K562 (cell line): ENCODE measurements at regions not wholly inside any gene's neighbourhood (a gene's known extent, or its start where the extent isn't known, plus 50 kb on each side); places are given as distances from the start of the nearest gene placed in this dataset.

Source experiments
- ATAC-seq: fragments of 200-7000 bp; cut with Tn5 transposase; 3 replicates; pipeline ENCODE4 v1.9.1; 2020; ENCODE audit warnings: moderate library complexity
- BruUV-seq: library from RNA; stranded (reverse); fragments of 400-500 nt; replicated peaks from 2 replicates; lab custom pipeline; 2021; lab: Mats Ljungman, UMichigan
- CTCF ChIA-PET: fragments of 300-600 bp; formaldehyde crosslinking; extraction: SDS; loops from one replicate; lab custom pipeline; 2021; ENCODE audit warnings: low intra/inter-chr PET ratio; lab: Yijun Ruan, JAX
- POLR2A ChIA-PET: fragments of 300-600, 350-650 bp; sonication (Branson Sonifier 250); formaldehyde crosslinking; extraction: SDS; loops from one replicate; lab custom pipeline; 2021; ENCODE audit warnings: antibody characterized with exemption, inconsistent platforms; lab: Yijun Ruan, JAX
- DNase-seq, 4 experiments: peaks; one replicate each; pipeline versions ENCODE4 v3.0.0 to v3.0.0-alpha.2; 2011 to 2018; ENCODE audit warnings: low spot score in 3 of 4, mixed read lengths in 3 of 4; ENCODE audit errors: extremely low read depth in 1 of 4
- FAIRE-seq: peaks from 2 replicates; lab custom pipeline; 2011; peaks lifted over from hg19 to GRCh38; lab: Jason Lieb, UNC
- H2AFZ ChIP-seq: 2 replicates; pipeline ENCODE4 v1.6.0; 2011; ENCODE audit warnings: low read depth, low read length, control low read depth, inconsistent platforms
- H3K27ac ChIP-seq: fragments of 200-600 bp; 3 replicates; pipeline ENCODE4 v1.8.0; 2011; ENCODE audit warnings: low read depth, mild to moderate bottlenecking, control low read depth, inconsistent platforms, low read length, moderate library complexity, mixed read lengths; ENCODE audit errors: extremely low read depth
- H3K27me3 ChIP-seq, 2 experiments: fragments of 300-600 bp in 1 of 2; 2 replicates in 1 of 2; 3 replicates in 1 of 2; pipeline versions ENCODE4 v1.6.0 to v1.8.0; 2011; ENCODE audit warnings: inconsistent platforms in 2 of 2, low read length in 2 of 2, mild to moderate bottlenecking in 1 of 2, mixed read lengths in 1 of 2, moderate library complexity in 1 of 2; ENCODE audit not compliant: control insufficient read depth in 2 of 2, insufficient read depth in 2 of 2
- H3K36me3 ChIP-seq: fragments of 300-600 bp; 3 replicates; pipeline ENCODE4 v1.8.0; 2011; ENCODE audit warnings: mild to moderate bottlenecking, low read length, inconsistent platforms; ENCODE audit not compliant: control insufficient read depth, insufficient read depth
- H3K4me1 ChIP-seq, 2 experiments: fragments of 200-600 bp in 1 of 2; replicated peaks in 1 of 2; 2 replicates in 1 of 2; 3 replicates in 1 of 2; pipeline versions ENCODE4 v1.5.1 to v1.8.0; 2011; ENCODE audit warnings: inconsistent platforms in 2 of 2, low read length in 2 of 2, mild to moderate bottlenecking in 1 of 2, mixed read lengths in 1 of 2, moderate library complexity in 1 of 2; ENCODE audit not compliant: control insufficient read depth in 2 of 2, insufficient read depth in 2 of 2
- H3K4me2 ChIP-seq: 2 replicates; pipeline ENCODE4 v1.6.1; 2011; ENCODE audit warnings: low read length, control low read depth, inconsistent platforms, mixed read lengths; ENCODE audit not compliant: insufficient read depth
- H3K4me3 ChIP-seq: fragments of 200-600 bp; sonication (generic), shearing (Covaris generic); 2 replicates; pipeline ENCODE4 v1.5.1; 2016; ENCODE audit warnings: control low read depth, inconsistent platforms
- H3K79me2 ChIP-seq: fragments of 200-600 bp; 3 replicates; pipeline ENCODE4 v1.8.0; 2011; ENCODE audit warnings: low read length, inconsistent platforms; ENCODE audit not compliant: control insufficient read depth, insufficient read depth
- H3K9ac ChIP-seq, 2 experiments: 2 replicates each; pipeline versions ENCODE4 v1.6.0 to v1.6.1; 2011; ENCODE audit warnings: low read depth in 2 of 2, low read length in 2 of 2, control low read depth in 1 of 2, inconsistent platforms in 1 of 2, mild to moderate bottlenecking in 1 of 2, mixed read lengths in 1 of 2; ENCODE audit not compliant: insufficient read depth in 1 of 2
- H3K9me1 ChIP-seq: one replicate; pipeline ENCODE4 v1.6.0; 2011; ENCODE audit warnings: inconsistent platforms, mild to moderate bottlenecking, low read length, moderate library complexity; ENCODE audit not compliant: control insufficient read depth, insufficient read depth
- H3K9me3 ChIP-seq: replicated peaks from 2 replicates; pipeline ENCODE4 v1.5.1; 2011; ENCODE audit warnings: low read depth, low read length, inconsistent platforms; ENCODE audit not compliant: control insufficient read depth, insufficient read depth
- H4K20me1 ChIP-seq: replicated peaks from 2 replicates; pipeline ENCODE4 v1.6.1; 2011; ENCODE audit warnings: low read length, inconsistent platforms, mixed read lengths; ENCODE audit not compliant: control insufficient read depth, insufficient read depth
- EZH2 ChIP-seq: IDR thresholded peaks from 2 replicates; pipeline ENCODE4 v1.6.1; 2012; ENCODE audit warnings: low read depth, mild to moderate bottlenecking, inconsistent platforms, low read length, borderline replicate concordance
- GTF2A2 ChIP-seq: IDR thresholded peaks from 2 replicates; pipeline ENCODE4 v1.6.1; 2016; ENCODE audit warnings: mild to moderate bottlenecking, missing genetic modification characterization, missing compliant biosample characterization
- NRF1 ChIP-seq, 2 experiments: fragments of 450-650 bp; IDR thresholded peaks in 1 of 2; conservative IDR thresholded peaks in 1 of 2; 2 replicates each; pipeline ENCODE4 v1.6.1; 2014; ENCODE audit warnings: mild to moderate bottlenecking in 2 of 2
- NUFIP1 ChIP-seq: fragments of 450-650 bp; IDR thresholded peaks from 2 replicates; pipeline ENCODE4 v1.6.1; 2018; ENCODE audit not compliant: partially characterized antibody
- ZNF146 ChIP-seq: IDR thresholded peaks from one replicate; pipeline ENCODE4 v1.6.1; 2018; ENCODE audit warnings: missing compliant biosample characterization; ENCODE audit not compliant: unreplicated experiment
- WGBS: fragments of 100-300 bp; shearing (Covaris generic); methylation state at CpG from one replicate; pipeline ENCODE4 v1.1.6; 2016; ENCODE audit warnings: low coverage, mixed read lengths; ENCODE audit not compliant: insufficient coverage; ENCODE audit errors: missing lambda C conversion rate; 5-methylcytosine and 5-hydroxymethylcytosine counted together
- in situ Hi-C: fragments of 300-500 bp; cut with MboI; formaldehyde crosslinking; loops from 4 replicates; pipeline ENCODE4 v1.15.0; 2018; ENCODE audit warnings: inconsistent platforms, mixed read lengths
- intact Hi-C: fragments of 100-400 bp; cut with micrococcal nuclease; formaldehyde crosslinking; loops from 2 replicates; pipeline ENCODE4 v1.14.2; 2022
- TF ChIP-seq, protein P1 (sequence below): fragments of 450-650 bp; formaldehyde crosslinking; IDR thresholded peaks from 2 replicates; pipeline ENCODE4 v1.4.0; 2020; ENCODE audit warnings: mild to moderate bottlenecking, moderate library complexity

DNA sequence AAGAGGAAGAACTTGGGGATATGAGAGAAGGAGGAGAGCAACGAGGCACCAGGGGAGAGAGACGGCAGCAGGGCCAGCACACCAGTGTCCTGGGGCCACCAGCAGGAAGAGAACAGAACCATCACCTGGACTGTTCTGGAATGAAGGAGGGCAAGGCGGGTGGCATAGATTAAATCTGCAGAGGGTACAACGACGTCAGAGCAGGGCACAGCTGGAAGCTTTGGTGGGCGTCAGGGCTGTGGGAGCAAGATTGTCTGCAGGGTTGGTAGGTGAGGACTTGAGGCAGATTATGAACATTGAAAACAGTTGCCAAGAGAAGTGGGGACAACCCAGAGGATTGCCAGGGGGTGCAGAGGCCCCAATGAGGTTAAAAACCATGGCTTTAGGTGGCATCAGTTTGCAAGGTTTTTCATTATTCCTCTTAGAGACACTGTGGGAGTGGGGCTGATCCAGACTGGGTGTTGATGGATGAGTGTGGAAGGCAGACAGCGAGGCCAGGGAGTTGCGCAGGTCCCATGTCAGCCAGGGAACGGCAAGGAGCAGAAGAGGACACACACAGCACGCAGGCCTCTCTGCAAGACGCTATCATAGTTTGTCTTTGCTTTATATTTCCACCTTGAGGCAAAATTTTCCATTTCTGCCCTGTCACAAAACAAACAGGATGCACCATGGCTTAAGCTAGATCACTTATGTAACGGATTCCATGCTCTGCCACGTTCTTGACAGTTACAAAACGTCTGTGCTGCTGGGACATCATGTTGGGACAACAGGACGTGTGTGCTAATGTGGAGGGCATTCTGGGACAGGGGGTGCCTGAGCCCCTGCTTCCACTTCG, 52.5 kb upstream of the LEP start:
- ATAC-seq: peak; percentile 52

More for the DNA sequence above, 52.5 kb upstream of the LEP start:
- Histone ChIP-seq H3K27ac (no peak overlapping the region), H3K9me3 (no peaks in the 10 kb centered on the region)
- TF ChIP-seq EZH2 (peak; percentile 86; the same call in 1 of the 2 replicates), GTF2A2 (tag) (no peak), NUFIP1 (no peak), NRF1 (conservative IDR thresholded peaks at IDR 0.05 in 1 of 2, IDR thresholded peaks at IDR 0.05 in 1 of 2) (peak in 1 of 2 experiments; percentile 29; a peak in 1 of 4 replicates), ZNF146 (no peak)
- TF ChIP-seq, protein P1, sequence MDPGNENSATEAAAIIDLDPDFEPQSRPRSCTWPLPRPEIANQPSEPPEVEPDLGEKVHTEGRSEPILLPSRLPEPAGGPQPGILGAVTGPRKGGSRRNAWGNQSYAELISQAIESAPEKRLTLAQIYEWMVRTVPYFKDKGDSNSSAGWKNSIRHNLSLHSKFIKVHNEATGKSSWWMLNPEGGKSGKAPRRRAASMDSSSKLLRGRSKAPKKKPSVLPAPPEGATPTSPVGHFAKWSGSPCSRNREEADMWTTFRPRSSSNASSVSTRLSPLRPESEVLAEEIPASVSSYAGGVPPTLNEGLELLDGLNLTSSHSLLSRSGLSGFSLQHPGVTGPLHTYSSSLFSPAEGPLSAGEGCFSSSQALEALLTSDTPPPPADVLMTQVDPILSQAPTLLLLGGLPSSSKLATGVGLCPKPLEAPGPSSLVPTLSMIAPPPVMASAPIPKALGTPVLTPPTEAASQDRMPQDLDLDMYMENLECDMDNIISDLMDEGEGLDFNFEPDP (CRISPR knock-in tag): no peak
- TF ChIP-seq, all 486 proteins: peak for 2
- Histone ChIP-seq H2AFZ (no peak overlapping the region), H3K4me2 (no peak overlapping the region), H3K9ac (no peak overlapping the region), H3K36me3 (no peaks in the 10 kb centered on the region), H3K79me2 (no peaks in the 10 kb centered on the region), H3K4me1 (no peaks in the 10 kb centered on the region), H3K4me3 (no peak overlapping the region), H4K20me1 (no peaks in the 10 kb centered on the region), H3K9me1 (no peaks in the 10 kb centered on the region), H3K27me3 (peaks cover 36 to 63% of the 10 kb centered on the region in 2 experiments)
- BruUV-seq: no TSS peak
- CTCF ChIA-PET: no interaction called here
- POLR2A ChIA-PET: interaction anchor here (0.9 kb wide), 1 partner anchor 10 kb away, joined by 3 read pairs; no protein-coding TSS in a partner anchor
- WGBS: 5% methylated on average over 16 of the region's 16 CpGs
- in situ Hi-C loops (no loop called here), intact Hi-C loops (no loop called here)
- FAIRE-seq: peak; percentile 11
- no peak for DNase-seq
